Forelimb muscle (tissue), 1 donor: ENCODE measurements at regions not wholly inside any gene's neighbourhood (a gene's known extent, or its start where the extent isn't known, plus 50 kb on each side); places are given as distances from the start of the nearest gene placed in this dataset.
"Not testable (repeated sequence)": the region's sequence is repeated elsewhere in the genome, so short reads cannot be mapped to it uniquely, and the experiment has no call there.

ENCODE experiments used
- DNase-seq: peaks from one replicate; pipeline ENCODE4 v3.0.0-alpha.2; 2013; ENCODE audit warnings: low read depth

GRCh38 chr16:52799149-52799548 is 252.2 kb upstream of the TOX3 start:
- no peak for DNase-seq

GRCh38 chr16:52787709-52788108 is 240.8 kb upstream of the TOX3 start:
- DNase-seq: no peak

- DNase-seq: no peak
Observed at GRCh38 chr16:52786091-52786490, 239.1 kb upstream of the TOX3 start.

GRCh38 chr16:52785653-52786052 is 238.7 kb upstream of the TOX3 start:
- no peak for DNase-seq

GRCh38 chr16:52783616-52784015 is 236.7 kb upstream of the TOX3 start:
- DNase-seq: no peak

GRCh38 chr16:52781005-52781630 is 234.2 kb upstream of the TOX3 start:
- no peak for DNase-seq

GRCh38 chr16:52773026-52773425 is 226.1 kb upstream of the TOX3 start:
- DNase-seq: no peak

- DNase-seq: no peak
Observed at GRCh38 chr16:52770828-52771227, 223.9 kb upstream of the TOX3 start.

GRCh38 chr16:52758473-52758855 is 211.5 kb upstream of the TOX3 start:
- DNase-seq: no peak

GRCh38 chr16:52757746-52758472 is 211.0 kb upstream of the TOX3 start:
- no peak for DNase-seq

GRCh38 chr16:52756812-52757517 is 210.0 kb upstream of the TOX3 start:
- DNase-seq: no peak

- no peak for DNase-seq
Observed at GRCh38 chr16:52755396-52755795, 208.5 kb upstream of the TOX3 start.

- no peak for DNase-seq
Observed at GRCh38 chr16:52751035-52751434, 204.1 kb upstream of the TOX3 start.

- no peak for DNase-seq
Observed at GRCh38 chr16:52748741-52749140, 201.8 kb upstream of the TOX3 start.

- no peak for DNase-seq
Observed at GRCh38 chr16:52747088-52747595, 200.2 kb upstream of the TOX3 start.

- no peak for DNase-seq
Observed at GRCh38 chr16:52743707-52744106, 196.8 kb upstream of the TOX3 start.

GRCh38 chr16:52742608-52743170 is 195.7 kb upstream of the TOX3 start:
- no peak for DNase-seq

GRCh38 chr16:52742052-52742451 is 195.1 kb upstream of the TOX3 start:
- no peak for DNase-seq

GRCh38 chr16:52741351-52741750 is 194.4 kb upstream of the TOX3 start:
- no peak for DNase-seq

GRCh38 chr16:52740766-52741165 is 193.8 kb upstream of the TOX3 start:
- DNase-seq: no peak

- no peak for DNase-seq
Observed at GRCh38 chr16:52740333-52740732, 193.4 kb upstream of the TOX3 start.

- DNase-seq: not testable (repeated sequence)
Observed at GRCh38 chr16:52738992-52739391, 192.0 kb upstream of the TOX3 start.
